ENCODE measurements at regions not wholly inside any gene's neighbourhood (a gene's known extent, or its start where the extent isn't known, plus 50 kb on each side); places are given as distances from the start of the nearest gene placed in this dataset.

- Histone ChIP-seq H3K9me3 (ENCODE audit: control insufficient read depth, insufficient read depth, low read depth, low read length) (no peaks in the 10 kb centered on the region), H3K4me1 (ENCODE audit: control insufficient read depth, insufficient read depth, low read length) (0 out of 2 replicates have a peak, but pooled peaks cover 2% of the 10 kb centered on the region), H3K27me3 (ENCODE audit: control insufficient read depth, insufficient read depth, low read length) (no peaks in the 10 kb centered on the region), H3K36me3 (ENCODE audit: control insufficient read depth, insufficient read depth, low read length) (no peaks in the 10 kb centered on the region), H3K9ac (ENCODE audit: low read length) (no peak overlapping the region), H3K27ac (ENCODE audit: low read depth, low read length) (no peak overlapping the region), H3K4me3 (ENCODE audit: low read depth, low read length) (no peak overlapping the region)
Measured at GRCh38 chr6:51495096-51495495, 592.3 kb downstream of the PKHD1 start.

- Histone ChIP-seq H3K27ac (ENCODE audit: low read depth, low read length) (no peak overlapping the region), H3K9me3 (ENCODE audit: control insufficient read depth, insufficient read depth, low read depth, low read length) (no peaks in the 10 kb centered on the region), H3K9ac (ENCODE audit: low read length) (no peak overlapping the region), H3K4me1 (ENCODE audit: control insufficient read depth, insufficient read depth, low read length) (no peaks in the 10 kb centered on the region), H3K4me3 (ENCODE audit: low read depth, low read length) (no peak overlapping the region), H3K36me3 (ENCODE audit: control insufficient read depth, insufficient read depth, low read length) (no peaks in the 10 kb centered on the region), H3K27me3 (ENCODE audit: control insufficient read depth, insufficient read depth, low read length) (no peaks in the 10 kb centered on the region)
Measured at GRCh38 chr6:51495610-51496396, 591.6 kb downstream of the PKHD1 start.

DNA sequence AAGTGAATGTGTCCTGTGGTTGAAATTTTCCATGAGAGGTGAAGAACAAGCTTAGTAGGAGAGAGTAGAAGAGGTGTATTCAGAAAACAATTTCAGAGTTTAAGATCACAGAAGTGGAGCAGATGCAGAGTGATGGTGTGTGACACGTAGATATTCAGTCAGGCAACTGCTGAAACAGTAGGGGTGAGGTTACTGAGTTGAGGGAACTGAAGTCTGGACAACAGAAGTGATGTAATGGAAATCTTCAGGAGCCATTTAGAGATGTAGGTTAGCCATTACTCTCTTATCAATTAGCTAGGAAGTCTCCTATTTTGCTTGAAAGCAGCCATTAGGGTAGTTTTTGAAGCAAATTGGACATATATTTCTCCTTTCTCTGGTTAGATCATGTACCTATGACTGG is 584.4 kb downstream of the PKHD1 start:
- H3K4me3 ChIP-seq (ENCODE audit: low read depth, low read length): no peak overlapping the region
- no peaks in the 10 kb centered on the region for H3K4me1 ChIP-seq (ENCODE audit: control insufficient read depth, insufficient read depth, low read length)
- no peak overlapping the region for H3K9ac ChIP-seq (ENCODE audit: low read length)
- no peaks in the 10 kb centered on the region for H3K36me3 ChIP-seq (ENCODE audit: control insufficient read depth, insufficient read depth, low read length)
- no peak overlapping the region for H3K27ac ChIP-seq (ENCODE audit: low read depth, low read length)
- no peaks in the 10 kb centered on the region for H3K9me3 ChIP-seq (ENCODE audit: control insufficient read depth, insufficient read depth, low read depth, low read length)
- no peaks in the 10 kb centered on the region for H3K27me3 ChIP-seq (ENCODE audit: control insufficient read depth, insufficient read depth, low read length)

DNA sequence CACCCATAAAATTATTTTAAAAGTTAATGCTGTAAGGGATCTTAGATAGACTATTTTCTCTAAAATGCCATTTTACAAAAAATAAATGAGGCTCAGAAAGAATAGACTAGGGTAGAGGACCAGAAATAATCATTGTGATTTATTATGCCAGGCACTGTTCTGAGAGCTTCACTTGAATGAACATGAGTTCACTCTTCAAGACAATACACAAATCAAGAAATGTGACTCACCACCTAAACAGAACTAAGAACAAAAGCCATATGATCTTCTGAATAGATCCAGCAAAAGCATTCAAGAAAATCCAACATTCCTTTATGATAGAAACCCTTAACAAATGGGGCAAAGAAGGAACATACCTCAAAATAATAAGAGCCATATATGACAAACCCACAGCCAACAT is 582.0 kb downstream of the PKHD1 start:
- H3K27ac ChIP-seq (ENCODE audit: low read depth, low read length): no peak overlapping the region
- H3K4me3 ChIP-seq (ENCODE audit: low read depth, low read length): no peak overlapping the region
- H3K4me1 ChIP-seq (ENCODE audit: control insufficient read depth, insufficient read depth, low read length): no peaks in the 10 kb centered on the region
- H3K36me3 ChIP-seq (ENCODE audit: control insufficient read depth, insufficient read depth, low read length): no peaks in the 10 kb centered on the region
- no peaks in the 10 kb centered on the region for H3K9me3 ChIP-seq (ENCODE audit: control insufficient read depth, insufficient read depth, low read depth, low read length)
- no peak overlapping the region for H3K9ac ChIP-seq (ENCODE audit: low read length)
- no peaks in the 10 kb centered on the region for H3K27me3 ChIP-seq (ENCODE audit: control insufficient read depth, insufficient read depth, low read length)

DNA sequence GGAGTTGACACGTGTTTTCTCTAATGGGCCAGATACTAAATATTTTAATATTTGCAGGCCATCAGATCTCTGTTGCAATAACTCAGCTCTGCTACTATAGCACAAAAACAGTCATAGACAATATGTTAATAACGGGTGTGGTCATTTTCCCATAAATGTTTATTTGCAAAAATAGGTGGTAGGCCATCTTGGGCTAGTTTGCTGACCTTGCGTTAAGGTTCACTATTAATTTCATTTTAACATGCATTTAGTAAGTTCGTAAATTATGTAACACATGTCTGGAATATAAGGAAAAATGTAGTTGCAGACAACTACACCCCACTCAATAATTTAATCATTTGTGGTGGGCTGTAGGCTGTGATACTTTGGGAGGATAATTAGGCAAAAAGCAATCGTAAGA is 577.8 kb downstream of the PKHD1 start:
- no peaks in the 10 kb centered on the region for H3K27me3 ChIP-seq (ENCODE audit: control insufficient read depth, insufficient read depth, low read length)
- no peak overlapping the region for H3K4me3 ChIP-seq (ENCODE audit: low read depth, low read length)
- H3K9ac ChIP-seq (ENCODE audit: low read length): no peak overlapping the region
- no peaks in the 10 kb centered on the region for H3K9me3 ChIP-seq (ENCODE audit: control insufficient read depth, insufficient read depth, low read depth, low read length)
- no peaks in the 10 kb centered on the region for H3K36me3 ChIP-seq (ENCODE audit: control insufficient read depth, insufficient read depth, low read length)
- no peak overlapping the region for H3K27ac ChIP-seq (ENCODE audit: low read depth, low read length)
- no peaks in the 10 kb centered on the region for H3K4me1 ChIP-seq (ENCODE audit: control insufficient read depth, insufficient read depth, low read length)

- Histone ChIP-seq H3K4me3 (ENCODE audit: low read depth, low read length) (no peak overlapping the region), H3K4me1 (ENCODE audit: control insufficient read depth, insufficient read depth, low read length) (no peaks in the 10 kb centered on the region), H3K9me3 (ENCODE audit: control insufficient read depth, insufficient read depth, low read depth, low read length) (no peaks in the 10 kb centered on the region), H3K27me3 (ENCODE audit: control insufficient read depth, insufficient read depth, low read length) (no peaks in the 10 kb centered on the region), H3K36me3 (ENCODE audit: control insufficient read depth, insufficient read depth, low read length) (no peaks in the 10 kb centered on the region), H3K9ac (ENCODE audit: low read length) (no peak overlapping the region), H3K27ac (ENCODE audit: low read depth, low read length) (no peak overlapping the region)
Measured at GRCh38 chr6:51511081-51511480, 576.3 kb downstream of the PKHD1 start.

DNA sequence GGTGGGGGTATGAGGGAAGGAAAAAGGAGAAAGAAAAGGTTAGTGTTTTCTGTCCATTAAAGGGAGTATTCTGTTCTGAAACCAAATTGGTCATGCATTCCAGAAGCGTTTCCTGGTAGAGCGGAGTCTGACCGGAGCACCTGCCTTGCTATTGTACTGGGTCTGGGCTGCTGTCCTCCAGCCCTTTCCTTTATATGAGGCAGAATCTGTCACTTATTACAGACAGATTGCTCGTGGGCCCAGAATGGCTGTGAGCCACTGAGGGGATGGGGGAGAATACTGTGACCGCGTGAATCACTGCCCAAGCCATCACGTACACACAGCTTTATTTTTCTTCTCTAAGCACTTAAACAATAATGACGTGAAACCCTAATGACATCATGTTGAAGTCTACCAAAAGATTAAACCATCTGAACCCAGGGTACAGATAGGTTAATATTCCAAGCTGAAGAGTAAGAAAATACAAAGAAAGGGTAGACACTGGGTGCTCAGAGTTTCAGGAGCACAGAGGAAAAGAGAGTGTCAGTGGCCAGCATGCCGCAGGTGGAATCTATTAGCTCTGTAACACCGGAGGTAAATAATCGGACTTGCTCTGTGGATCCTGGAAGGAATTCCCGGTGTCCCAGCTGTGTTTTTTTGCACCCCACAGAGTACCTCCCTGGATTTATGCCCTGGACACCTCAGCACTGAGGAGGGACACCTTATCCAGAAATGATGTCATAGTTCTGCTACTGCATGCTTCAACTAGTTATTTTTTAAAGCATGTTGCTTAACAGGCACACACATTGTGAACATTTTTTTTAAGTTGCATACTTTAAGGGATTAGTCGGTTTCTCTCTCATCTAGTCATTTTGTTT is 573.3 kb downstream of the PKHD1 start:
- Histone ChIP-seq H3K36me3 (ENCODE audit: control insufficient read depth, insufficient read depth, low read length) (no peaks in the 10 kb centered on the region), H3K27me3 (ENCODE audit: control insufficient read depth, insufficient read depth, low read length) (no peaks in the 10 kb centered on the region; the same call in 1 of the 2 replicates), H3K4me1 (ENCODE audit: control insufficient read depth, insufficient read depth, low read length) (no peaks in the 10 kb centered on the region), H3K27ac (ENCODE audit: low read depth, low read length) (no peak overlapping the region), H3K4me3 (ENCODE audit: low read depth, low read length) (no peak overlapping the region), H3K9me3 (ENCODE audit: control insufficient read depth, insufficient read depth, low read depth, low read length) (no peaks in the 10 kb centered on the region), H3K9ac (ENCODE audit: low read length) (no peak overlapping the region)

DNA sequence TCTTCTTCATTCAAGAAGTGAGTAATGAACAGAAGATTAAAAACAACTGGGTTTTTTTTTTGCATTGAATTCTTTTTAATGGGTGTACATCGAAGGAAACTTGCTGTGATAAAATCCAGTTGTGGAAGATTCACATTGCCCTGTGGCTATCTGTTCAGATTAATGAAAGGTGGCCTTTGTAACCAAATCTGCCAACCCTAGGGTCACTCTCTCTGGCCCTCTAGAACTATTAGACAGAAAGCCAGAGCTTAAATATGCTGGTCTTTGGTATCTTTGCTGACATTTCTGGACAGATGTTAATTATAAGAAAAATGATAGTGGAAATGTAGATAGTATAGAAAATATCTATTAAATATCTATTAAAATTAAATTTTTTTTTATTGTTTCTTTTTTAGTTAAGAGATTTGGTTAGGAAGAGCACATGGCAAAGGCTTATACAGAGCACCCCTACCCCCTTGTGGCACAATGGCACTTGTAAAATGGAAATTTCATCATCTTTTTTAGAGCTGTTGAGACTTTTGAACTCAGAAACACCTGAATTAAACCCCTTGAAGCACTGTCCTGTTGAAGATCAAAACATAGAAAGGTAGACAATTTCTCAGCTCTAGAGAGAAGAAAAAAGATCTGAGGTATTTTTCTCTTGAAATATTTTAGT is 572.5 kb downstream of the PKHD1 start:
- Histone ChIP-seq H3K27me3 (ENCODE audit: control insufficient read depth, insufficient read depth, low read length) (peaks cover 1% of the 10 kb centered on the region; the same call in 1 of the 2 replicates), H3K36me3 (ENCODE audit: control insufficient read depth, insufficient read depth, low read length) (no peaks in the 10 kb centered on the region), H3K9me3 (ENCODE audit: control insufficient read depth, insufficient read depth, low read depth, low read length) (no peaks in the 10 kb centered on the region), H3K4me1 (ENCODE audit: control insufficient read depth, insufficient read depth, low read length) (no peaks in the 10 kb centered on the region), H3K27ac (ENCODE audit: low read depth, low read length) (no peak overlapping the region), H3K9ac (ENCODE audit: low read length) (no peak overlapping the region), H3K4me3 (ENCODE audit: low read depth, low read length) (no peak overlapping the region)

GRCh38 chr6:51526049-51526448 is 561.4 kb downstream of the PKHD1 start:
- Histone ChIP-seq H3K4me1 (ENCODE audit: control insufficient read depth, insufficient read depth, low read length) (peaks cover 6% of the 10 kb centered on the region; the same call in 1 of the 2 replicates), H3K36me3 (ENCODE audit: control insufficient read depth, insufficient read depth, low read length) (no peaks in the 10 kb centered on the region)

DNA sequence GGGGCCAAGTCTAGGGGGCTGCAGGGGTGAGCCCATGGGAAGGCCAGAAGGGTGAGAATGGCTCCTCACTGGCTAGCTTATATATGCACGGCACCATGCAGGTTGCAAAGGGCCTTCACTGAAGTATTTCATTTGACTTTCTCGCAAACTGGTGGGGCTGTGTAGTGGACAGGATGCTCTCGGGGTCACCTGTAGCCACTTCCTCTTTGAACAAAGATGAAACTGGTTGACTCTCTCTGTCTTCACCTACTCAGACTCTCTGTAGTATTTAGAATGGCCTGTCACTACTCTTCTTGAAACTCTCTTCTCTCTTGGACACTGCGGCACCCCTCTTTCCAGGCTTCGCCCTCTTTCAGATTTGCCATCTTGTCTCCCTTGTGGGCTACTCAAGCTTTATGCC is 560.5 kb downstream of the PKHD1 start:
- Histone ChIP-seq H3K27me3 (ENCODE audit: control insufficient read depth, insufficient read depth, low read length) (no peaks in the 10 kb centered on the region; the same call in 1 of the 2 replicates), H3K36me3 (ENCODE audit: control insufficient read depth, insufficient read depth, low read length) (no peaks in the 10 kb centered on the region), H3K4me1 (ENCODE audit: control insufficient read depth, insufficient read depth, low read length) (peaks cover 6% of the 10 kb centered on the region; the same call in 1 of the 2 replicates), H3K9me3 (ENCODE audit: control insufficient read depth, insufficient read depth, low read depth, low read length) (no peaks in the 10 kb centered on the region), H3K9ac (ENCODE audit: low read length) (no peak overlapping the region), H3K4me3 (ENCODE audit: low read depth, low read length) (no peak overlapping the region), H3K27ac (ENCODE audit: low read depth, low read length) (no peak overlapping the region)

More at GRCh38 chr6:51526049-51526448, 561.4 kb downstream of the PKHD1 start:
- Histone ChIP-seq H3K27ac (ENCODE audit: low read depth, low read length) (no peak overlapping the region), H3K4me3 (ENCODE audit: low read depth, low read length) (no peak overlapping the region), H3K9ac (ENCODE audit: low read length) (no peak overlapping the region), H3K27me3 (ENCODE audit: control insufficient read depth, insufficient read depth, low read length) (peaks cover 7% of the 10 kb centered on the region; the same call in 1 of the 2 replicates), H3K9me3 (ENCODE audit: control insufficient read depth, insufficient read depth, low read depth, low read length) (no peaks in the 10 kb centered on the region)
